Activated T-cell treated with anti-CD3 and anti-CD28 coated beads, Interleukin-2, amount 50 U/mL, for 24 hours (primary cell): ENCODE measurements at regions not wholly inside any gene's neighbourhood (a gene's known extent, or its start where the extent isn't known, plus 50 kb on each side); places are given as distances from the start of the nearest gene placed in this dataset.
"Not testable (repeated sequence)": the region's sequence is repeated elsewhere in the genome, so short reads cannot be mapped to it uniquely, and the experiment has no call there.

Experiments used
- DNase-seq: peaks from one replicate; pipeline ENCODE4 v3.0.0-alpha.2; 2020
- H3K27ac Mint-ChIP-seq: 2 replicates; pipeline ENCODE4 v1.8.0; 2020; ENCODE audit warnings: mild to moderate bottlenecking, mixed read lengths
- H3K27me3 Mint-ChIP-seq: 2 replicates; pipeline ENCODE4 v1.8.0; 2020; ENCODE audit warnings: mixed read lengths
- H3K36me3 Mint-ChIP-seq: 2 replicates; pipeline ENCODE4 v1.8.0; 2020; ENCODE audit warnings: low read depth, mixed read lengths
- H3K4me1 Mint-ChIP-seq: 2 replicates; pipeline ENCODE4 v1.8.0; 2020; ENCODE audit warnings: low read depth, mixed read lengths
- H3K4me3 Mint-ChIP-seq: 2 replicates; pipeline ENCODE4 v1.8.0; 2020; ENCODE audit warnings: mild to moderate bottlenecking, moderate library complexity, mixed read lengths
- H3K9me3 Mint-ChIP-seq: 2 replicates; pipeline ENCODE4 v1.8.0; 2020; ENCODE audit warnings: mixed read lengths

DNA sequence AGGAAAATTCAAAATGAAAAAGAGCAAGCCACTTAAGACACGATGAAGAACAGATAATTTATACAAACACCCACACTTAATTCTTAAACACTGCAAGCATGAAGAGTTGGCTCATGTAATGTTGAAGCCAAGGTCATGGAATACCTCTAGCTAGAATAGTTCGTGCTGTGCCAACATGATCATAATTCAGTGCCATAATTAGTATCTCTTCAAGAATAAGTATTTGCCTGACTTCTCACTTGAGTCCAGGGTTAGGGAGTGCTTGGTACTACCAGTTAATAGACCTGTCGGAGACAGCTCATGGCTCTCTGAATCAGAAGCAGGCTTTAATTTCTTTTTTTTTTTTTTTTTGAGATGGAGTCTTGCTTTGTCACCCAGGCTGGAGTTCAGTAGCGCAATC, 206.3 kb downstream of the UNC5CL start:
- Mint-ChIP-seq H3K4me1 (peaks cover 2% of the 10 kb centered on the region), H3K27me3 (peaks cover 30% of the 10 kb centered on the region), H3K9me3 (no peaks in the 10 kb centered on the region), H3K27ac (no peak overlapping the region), H3K4me3 (no peak overlapping the region), H3K36me3 (no peaks in the 10 kb centered on the region)
- DNase-seq, result no peak

DNA sequence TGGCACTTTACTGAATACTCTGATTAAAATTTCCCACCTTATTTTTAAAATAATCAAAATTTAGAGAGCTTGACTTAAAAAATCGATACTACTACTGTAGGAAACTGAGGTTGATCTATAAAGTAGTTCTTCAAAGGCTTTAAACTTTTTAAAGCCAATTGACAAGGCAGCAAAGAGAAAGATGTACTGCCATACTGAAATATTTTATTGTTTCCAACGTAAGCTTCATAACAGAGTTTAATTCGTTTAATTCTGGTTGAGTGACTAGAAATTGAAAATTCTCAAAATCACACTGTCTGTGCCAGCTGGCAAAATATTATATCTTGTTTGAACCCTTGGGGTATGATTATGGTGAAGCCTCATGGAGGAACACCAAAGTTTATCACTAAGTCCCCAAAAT, 207.6 kb downstream of the UNC5CL start:
- H3K4me1 Mint-ChIP-seq, result peaks cover 2% of the 10 kb centered on the region

GRCh38 chr6:40825102-40825501, 213.9 kb downstream of the UNC5CL start:
- DNase-seq, result no peak
- no peaks in the 10 kb centered on the region for H3K9me3 Mint-ChIP-seq
- peaks cover 18% of the 10 kb centered on the region for H3K27me3 Mint-ChIP-seq
- no peaks in the 10 kb centered on the region for H3K36me3 Mint-ChIP-seq
- H3K4me3 Mint-ChIP-seq, result no peak overlapping the region
- H3K27ac Mint-ChIP-seq, result no peak overlapping the region
- no peaks in the 10 kb centered on the region for H3K4me1 Mint-ChIP-seq

More for the DNA sequence above, 207.6 kb downstream of the UNC5CL start:
- no peaks in the 10 kb centered on the region for H3K36me3 Mint-ChIP-seq
- H3K27ac Mint-ChIP-seq, result no peak overlapping the region
- H3K4me3 Mint-ChIP-seq, result no peak overlapping the region
- peaks cover 24% of the 10 kb centered on the region for H3K27me3 Mint-ChIP-seq
- no peak for DNase-seq
- no peaks in the 10 kb centered on the region for H3K9me3 Mint-ChIP-seq

DNA sequence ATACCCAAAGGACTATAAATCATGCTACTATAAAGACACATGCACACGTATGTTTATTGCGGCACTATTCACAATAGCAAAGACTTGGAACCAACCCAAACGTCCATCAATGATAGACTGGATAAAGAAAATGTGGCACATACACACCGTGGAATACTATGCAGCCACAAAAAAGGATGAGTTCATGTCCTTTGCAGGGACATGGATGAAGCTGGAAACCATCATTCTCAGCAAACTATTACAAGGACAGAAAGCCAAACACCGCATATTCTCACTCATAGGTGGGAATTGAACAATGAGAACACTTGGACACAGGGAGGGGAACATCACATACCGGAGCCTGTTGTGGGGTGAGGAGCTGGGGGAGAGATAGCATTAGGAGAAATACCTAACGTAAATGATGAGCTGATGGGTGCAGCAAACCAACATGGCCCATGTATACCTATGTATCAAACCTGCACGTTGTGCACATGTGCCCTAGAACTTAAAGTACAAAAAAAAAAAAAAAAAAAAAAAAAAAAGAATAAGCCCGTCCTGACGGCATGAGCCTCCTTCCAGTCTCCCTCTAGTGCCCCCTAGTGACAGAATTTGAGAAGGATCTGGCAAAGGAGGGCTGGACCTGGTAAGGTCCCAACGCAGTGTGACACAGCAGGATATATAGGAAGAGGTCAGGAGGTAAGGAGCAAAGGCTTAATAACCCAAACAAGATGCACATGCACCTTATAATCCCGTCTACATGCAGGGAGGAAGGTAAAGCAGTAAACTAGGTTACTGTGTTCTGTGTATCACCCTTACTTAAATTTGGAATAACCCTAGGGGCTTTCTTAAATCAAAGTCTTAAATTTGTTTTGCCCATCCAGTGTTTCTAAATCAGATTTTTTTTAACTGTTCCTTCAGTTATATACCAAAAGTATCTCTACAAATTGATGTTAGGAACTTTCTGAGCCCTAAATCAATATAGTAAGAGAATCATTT, 214.8 kb downstream of the UNC5CL start:
- H3K4me3 Mint-ChIP-seq, H3K27ac Mint-ChIP-seq, H3K4me1 Mint-ChIP-seq, H3K36me3 Mint-ChIP-seq, DNase-seq, H3K9me3 Mint-ChIP-seq: not testable (repeated sequence)
- H3K27me3 Mint-ChIP-seq, result peaks cover 22% of the 10 kb centered on the region

DNA sequence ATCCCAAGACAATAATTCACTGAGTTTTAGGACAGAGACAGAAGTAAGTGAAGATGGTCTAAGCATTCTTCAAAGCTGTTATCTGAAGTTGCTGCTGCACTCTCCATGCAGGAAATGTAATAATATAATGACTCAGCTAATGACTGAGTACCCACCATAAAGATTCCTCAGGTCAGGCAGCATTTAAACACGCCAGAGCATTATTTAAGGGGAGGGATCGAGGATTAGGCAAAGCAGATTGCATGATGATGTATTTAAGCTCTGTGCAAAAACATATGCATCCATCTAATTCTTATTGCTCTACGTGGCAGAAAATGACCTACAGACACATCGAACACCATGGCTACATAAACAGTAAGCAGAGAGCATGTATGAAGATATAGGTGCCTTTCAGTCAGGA, 216.4 kb downstream of the UNC5CL start:
- no peak overlapping the region for H3K4me3 Mint-ChIP-seq
- no peaks in the 10 kb centered on the region for H3K4me1 Mint-ChIP-seq
- no peak for DNase-seq
- H3K9me3 Mint-ChIP-seq, result no peaks in the 10 kb centered on the region
- H3K36me3 Mint-ChIP-seq, result no peaks in the 10 kb centered on the region
- H3K27me3 Mint-ChIP-seq, result peaks cover 22% of the 10 kb centered on the region
- H3K27ac Mint-ChIP-seq, result no peak overlapping the region

DNA sequence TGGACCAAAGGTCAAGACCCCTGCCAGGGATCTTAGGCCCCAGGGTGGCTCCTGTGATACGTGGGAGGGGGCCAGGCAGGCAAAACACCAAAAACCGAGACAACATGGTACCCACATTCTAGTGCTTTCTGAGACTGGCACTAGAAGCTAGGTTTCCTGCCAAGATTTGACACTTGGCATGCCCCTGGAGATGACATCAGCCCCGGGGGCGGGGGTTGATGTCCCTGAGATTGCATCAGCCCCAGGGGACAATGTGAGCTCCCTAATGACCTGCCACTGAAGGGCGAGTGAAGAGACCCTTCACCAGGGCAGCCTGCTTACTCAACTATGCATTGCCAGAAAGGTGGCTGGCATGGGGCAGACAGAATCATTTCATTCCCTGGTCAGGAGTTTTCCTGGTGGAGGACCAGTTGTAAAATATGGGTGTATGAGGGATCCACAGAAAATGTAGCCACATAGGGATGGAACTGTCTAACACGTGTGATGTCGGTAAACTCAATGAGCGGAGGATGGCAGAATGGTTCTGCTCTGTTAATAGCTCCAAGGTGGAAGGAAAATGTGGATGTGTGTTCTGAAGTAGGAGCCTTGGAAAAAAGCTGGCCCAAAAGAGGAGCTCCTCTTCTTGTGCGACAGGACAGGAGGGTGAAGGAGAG, 219.7 kb downstream of the UNC5CL start:
- no peaks in the 10 kb centered on the region for H3K9me3 Mint-ChIP-seq
- H3K4me3 Mint-ChIP-seq, result no peak overlapping the region
- peaks cover 17% of the 10 kb centered on the region for H3K27me3 Mint-ChIP-seq
- DNase-seq, result no peak
- no peak overlapping the region for H3K27ac Mint-ChIP-seq
- H3K4me1 Mint-ChIP-seq, result no peaks in the 10 kb centered on the region
- H3K36me3 Mint-ChIP-seq, result no peaks in the 10 kb centered on the region

- DNase-seq, result no peak
- Mint-ChIP-seq H3K36me3 (no peaks in the 10 kb centered on the region), H3K9me3 (no peaks in the 10 kb centered on the region), H3K27me3 (peaks cover 14% of the 10 kb centered on the region), H3K27ac (no peak overlapping the region), H3K4me1 (no peaks in the 10 kb centered on the region), H3K4me3 (no peak overlapping the region)
These were observed 221.7 kb downstream of the UNC5CL start for GRCh38 chr6:40817369-40817768.

DNA sequence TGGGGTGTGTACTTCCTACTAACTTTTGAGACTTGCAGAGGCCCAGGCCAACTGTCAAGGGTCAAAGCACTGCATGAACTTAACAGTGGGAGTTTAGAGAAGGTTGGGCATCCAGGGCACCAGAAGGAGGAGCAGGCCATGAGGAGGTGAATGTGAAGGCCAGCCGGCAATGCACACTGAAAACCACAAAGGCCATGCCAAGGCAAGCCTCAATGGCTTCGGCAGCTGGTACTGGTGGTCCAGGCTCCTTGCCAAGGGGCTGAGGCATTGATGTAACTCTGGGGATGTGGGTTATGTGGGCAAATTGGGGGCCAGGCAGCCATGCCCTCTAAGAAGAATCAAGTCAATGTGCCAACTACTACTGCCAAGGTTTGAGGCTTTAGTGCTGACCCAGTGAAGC, 222.4 kb downstream of the UNC5CL start:
- peaks cover 14% of the 10 kb centered on the region for H3K27me3 Mint-ChIP-seq
- no peak overlapping the region for H3K4me3 Mint-ChIP-seq
- H3K36me3 Mint-ChIP-seq, result no peaks in the 10 kb centered on the region
- no peak overlapping the region for H3K27ac Mint-ChIP-seq
- no peaks in the 10 kb centered on the region for H3K9me3 Mint-ChIP-seq
- H3K4me1 Mint-ChIP-seq, result no peaks in the 10 kb centered on the region
- no peak for DNase-seq

GRCh38 chr6:40815731-40816130, 223.3 kb downstream of the UNC5CL start:
- Mint-ChIP-seq H3K27me3 (peaks cover 7% of the 10 kb centered on the region), H3K27ac (no peak overlapping the region), H3K4me1 (no peaks in the 10 kb centered on the region), H3K36me3 (no peaks in the 10 kb centered on the region), H3K4me3 (no peak overlapping the region), H3K9me3 (no peaks in the 10 kb centered on the region)
- no peak for DNase-seq

GRCh38 chr6:40810171-40810570, 223.0 kb upstream of the LRFN2 start:
- H3K4me1 Mint-ChIP-seq, result no peaks in the 10 kb centered on the region
- no peak overlapping the region for H3K27ac Mint-ChIP-seq
- no peaks in the 10 kb centered on the region for H3K36me3 Mint-ChIP-seq
- no peak for DNase-seq
- no peak overlapping the region for H3K4me3 Mint-ChIP-seq
- H3K27me3 Mint-ChIP-seq, result no peaks in the 10 kb centered on the region
- no peaks in the 10 kb centered on the region for H3K9me3 Mint-ChIP-seq

DNA sequence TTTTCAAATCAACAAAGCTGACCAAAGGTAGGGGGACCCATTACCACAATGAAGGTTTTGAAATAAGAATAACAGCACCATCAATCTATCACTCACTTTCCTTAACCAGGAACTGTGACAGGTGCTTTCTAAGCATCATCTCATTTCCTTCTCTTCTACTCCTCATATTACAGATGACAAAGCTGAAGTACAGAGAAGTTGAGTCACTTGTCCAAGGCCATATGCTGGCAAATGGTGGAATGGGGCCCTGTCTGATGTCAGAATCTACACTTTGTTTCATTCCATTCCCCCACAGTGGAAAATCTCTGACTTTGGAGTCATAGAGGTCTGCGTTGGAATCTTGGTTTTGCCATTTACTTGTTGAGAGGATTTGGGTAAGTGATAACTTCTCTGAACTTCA, 222.5 kb upstream of the LRFN2 start:
- DNase-seq, result no peak
- Mint-ChIP-seq H3K36me3 (no peaks in the 10 kb centered on the region), H3K27ac (no peak overlapping the region), H3K9me3 (no peaks in the 10 kb centered on the region), H3K4me1 (no peaks in the 10 kb centered on the region), H3K4me3 (no peak overlapping the region), H3K27me3 (no peaks in the 10 kb centered on the region)

DNA sequence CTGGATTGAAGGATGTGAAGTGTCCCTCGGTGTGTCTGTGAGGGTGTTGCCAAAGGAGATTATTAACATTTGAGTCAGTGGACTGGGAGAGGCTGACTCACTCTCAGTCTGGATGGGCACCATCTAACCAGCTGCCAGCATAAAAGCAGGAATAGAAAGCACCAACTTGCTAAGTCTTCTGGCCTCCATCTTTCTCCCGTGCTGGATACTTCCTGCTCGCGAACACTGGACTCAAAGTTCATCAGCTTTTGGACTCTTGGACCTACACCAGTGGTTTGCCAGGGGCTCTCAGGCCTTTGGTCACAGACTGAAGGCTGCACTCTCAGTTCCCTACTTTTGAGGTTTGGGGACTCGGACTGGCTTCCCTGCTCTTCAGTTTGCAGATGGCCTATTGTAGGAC, 220.3 kb upstream of the LRFN2 start:
- no peaks in the 10 kb centered on the region for H3K36me3 Mint-ChIP-seq
- H3K4me3 Mint-ChIP-seq, result no peak overlapping the region
- no peak for DNase-seq
- H3K27ac Mint-ChIP-seq, result no peak overlapping the region
- no peaks in the 10 kb centered on the region for H3K27me3 Mint-ChIP-seq
- no peaks in the 10 kb centered on the region for H3K4me1 Mint-ChIP-seq
- no peaks in the 10 kb centered on the region for H3K9me3 Mint-ChIP-seq

- Mint-ChIP-seq H3K27ac (no peak overlapping the region), H3K27me3 (no peaks in the 10 kb centered on the region), H3K36me3 (no peaks in the 10 kb centered on the region), H3K9me3 (no peaks in the 10 kb centered on the region), H3K4me1 (no peaks in the 10 kb centered on the region), H3K4me3 (no peak overlapping the region)
- no peak for DNase-seq
These were observed 219.2 kb upstream of the LRFN2 start for GRCh38 chr6:40806256-40806864.

GRCh38 chr6:40805336-40805735, 218.2 kb upstream of the LRFN2 start:
- H3K36me3 Mint-ChIP-seq, result no peaks in the 10 kb centered on the region
- no peaks in the 10 kb centered on the region for H3K27me3 Mint-ChIP-seq
- H3K4me1 Mint-ChIP-seq, result no peaks in the 10 kb centered on the region
- no peaks in the 10 kb centered on the region for H3K9me3 Mint-ChIP-seq
- H3K27ac Mint-ChIP-seq, result no peak overlapping the region
- DNase-seq, result no peak
- no peak overlapping the region for H3K4me3 Mint-ChIP-seq

DNA sequence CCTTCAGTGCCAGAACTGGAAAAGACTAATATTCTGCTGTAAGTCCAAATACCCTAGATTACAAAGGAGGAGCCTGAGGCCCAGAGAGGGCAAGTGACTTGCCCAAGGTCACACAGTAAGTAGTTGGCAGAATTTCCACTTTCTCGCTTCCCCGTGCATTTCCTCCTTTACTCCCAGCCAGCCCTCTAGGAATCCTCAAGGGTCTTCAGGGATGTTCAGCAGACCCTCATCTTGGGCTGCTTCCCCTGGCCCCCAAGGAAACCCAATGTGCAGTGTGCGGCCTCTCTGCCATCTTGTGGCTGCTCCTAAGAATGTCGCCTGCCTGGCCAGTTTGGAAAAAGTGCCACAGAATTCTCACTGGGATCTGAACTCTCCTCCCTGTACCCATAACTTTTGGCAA, 217.7 kb upstream of the LRFN2 start:
- no peaks in the 10 kb centered on the region for H3K4me1 Mint-ChIP-seq
- no peaks in the 10 kb centered on the region for H3K27me3 Mint-ChIP-seq
- H3K4me3 Mint-ChIP-seq, result no peak overlapping the region
- DNase-seq, result no peak
- H3K9me3 Mint-ChIP-seq, result no peaks in the 10 kb centered on the region
- H3K27ac Mint-ChIP-seq, result no peak overlapping the region
- no peaks in the 10 kb centered on the region for H3K36me3 Mint-ChIP-seq
